22Rv1 (cell line): ENCODE measurements at regions not wholly inside any gene's neighbourhood (a gene's known extent, or its start where the extent isn't known, plus 50 kb on each side); places are given as distances from the start of the nearest gene placed in this dataset.

ENCODE experiments used
- ZFX ChIP-seq: fragments of 450-650 bp; IDR thresholded peaks from 2 replicates; pipeline ENCODE4 v1.6.1; 2017; ENCODE audit warnings: antibody characterized with exemption, borderline replicate concordance
- TF ChIP-seq, protein P1 (sequence below): fragments of 450-650 bp; IDR thresholded peaks from 2 replicates; pipeline ENCODE4 v1.5.1; 2017; ENCODE audit warnings: mild to moderate bottlenecking

- TF ChIP-seq, protein P1, sequence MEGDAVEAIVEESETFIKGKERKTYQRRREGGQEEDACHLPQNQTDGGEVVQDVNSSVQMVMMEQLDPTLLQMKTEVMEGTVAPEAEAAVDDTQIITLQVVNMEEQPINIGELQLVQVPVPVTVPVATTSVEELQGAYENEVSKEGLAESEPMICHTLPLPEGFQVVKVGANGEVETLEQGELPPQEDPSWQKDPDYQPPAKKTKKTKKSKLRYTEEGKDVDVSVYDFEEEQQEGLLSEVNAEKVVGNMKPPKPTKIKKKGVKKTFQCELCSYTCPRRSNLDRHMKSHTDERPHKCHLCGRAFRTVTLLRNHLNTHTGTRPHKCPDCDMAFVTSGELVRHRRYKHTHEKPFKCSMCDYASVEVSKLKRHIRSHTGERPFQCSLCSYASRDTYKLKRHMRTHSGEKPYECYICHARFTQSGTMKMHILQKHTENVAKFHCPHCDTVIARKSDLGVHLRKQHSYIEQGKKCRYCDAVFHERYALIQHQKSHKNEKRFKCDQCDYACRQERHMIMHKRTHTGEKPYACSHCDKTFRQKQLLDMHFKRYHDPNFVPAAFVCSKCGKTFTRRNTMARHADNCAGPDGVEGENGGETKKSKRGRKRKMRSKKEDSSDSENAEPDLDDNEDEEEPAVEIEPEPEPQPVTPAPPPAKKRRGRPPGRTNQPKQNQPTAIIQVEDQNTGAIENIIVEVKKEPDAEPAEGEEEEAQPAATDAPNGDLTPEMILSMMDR = no peak
- TF ChIP-seq ZFX = no peak
Observed at GRCh38 chr2:64850642-64851041, 138.6 kb upstream of the SLC1A4 start.
